OCI-M1 (cell line): ENCODE measurements at regions not wholly inside any gene's neighbourhood (a gene's known extent, or its start where the extent isn't known, plus 50 kb on each side); places are given as distances from the start of the nearest gene placed in this dataset.
"Not testable (repeated sequence)": the region's sequence is repeated elsewhere in the genome, so short reads cannot be mapped to it uniquely, and the experiment has no call there.

Source experiments
- DNase-seq: peaks from one replicate; lab custom pipeline; 2025; lab: John Stamatoyannopoulos, UW

GRCh38 chr2:131753640-131754561, 226.2 kb downstream of the CCDC74A start:
- no peak for DNase-seq

- no peak for DNase-seq
These were observed 227.4 kb downstream of the CCDC74A start for GRCh38 chr2:131754929-131755720.

- no peak for DNase-seq
These were observed 228.6 kb downstream of the CCDC74A start for GRCh38 chr2:131756141-131756907.

- not testable (repeated sequence) for DNase-seq
These were observed 231.3 kb downstream of the CCDC74A start for GRCh38 chr2:131758941-131759340.

- DNase-seq, result not testable (repeated sequence)
These were observed 247.4 kb downstream of the CCDC74A start for GRCh38 chr2:131774955-131775555.

GRCh38 chr2:131775903-131776506, 248.3 kb downstream of the CCDC74A start:
- not testable (repeated sequence) for DNase-seq

- DNase-seq, result not testable (repeated sequence)
These were observed 252.8 kb downstream of the CCDC74A start for GRCh38 chr2:131780446-131780845.

- no peak for DNase-seq
These were observed 273.6 kb downstream of the CCDC74A start for GRCh38 chr2:131801210-131801744.

- not testable (repeated sequence) for DNase-seq
These were observed 274.2 kb downstream of the CCDC74A start for GRCh38 chr2:131801745-131802350.

- DNase-seq, result not testable (repeated sequence)
These were observed 274.7 kb downstream of the CCDC74A start for GRCh38 chr2:131802351-131802836.

- not testable (repeated sequence) for DNase-seq
These were observed 275.5 kb downstream of the CCDC74A start for GRCh38 chr2:131803237-131803636.

GRCh38 chr2:131812605-131813004, 284.9 kb downstream of the CCDC74A start:
- not testable (repeated sequence) for DNase-seq

- DNase-seq, result not testable (repeated sequence)
These were observed 285.7 kb downstream of the CCDC74A start for GRCh38 chr2:131813378-131813777.

- DNase-seq, result not testable (repeated sequence)
These were observed 290.7 kb downstream of the CCDC74A start for GRCh38 chr2:131818267-131818973.

GRCh38 chr2:131822237-131822721, 294.6 kb downstream of the CCDC74A start:
- DNase-seq, result peak; percentile 15

- DNase-seq, result not testable (repeated sequence)
These were observed 295.4 kb downstream of the CCDC74A start for GRCh38 chr2:131823058-131823457.

GRCh38 chr2:131824986-131825385, 297.3 kb downstream of the CCDC74A start:
- not testable (repeated sequence) for DNase-seq

- no peak for DNase-seq
These were observed 299.9 kb downstream of the CCDC74A start for GRCh38 chr2:131827481-131828163.

- no peak for DNase-seq
These were observed 300.5 kb downstream of the CCDC74A start for GRCh38 chr2:131828164-131828561.
